Natural killer cell (primary cell): ENCODE measurements at regions not wholly inside any gene's neighbourhood (a gene's known extent, or its start where the extent isn't known, plus 50 kb on each side); places are given as distances from the start of the nearest gene placed in this dataset.

Source experiments
- ATAC-seq, 3 donors: fragments of 150-1000 bp in 2 of 3; fragments of 200-7000 bp in 1 of 3; cut with Tn5 transposase; 1 replicate in 1 of 3; 2 replicates in 2 of 3; pipeline ENCODE4 v1.10.0; 2021; ENCODE audit warnings: mild to moderate bottlenecking in 2 of 3, moderate library complexity in 2 of 3
- DNase-seq, 2 donors: peaks; one replicate each; pipeline versions ENCODE4 v3.0.0 to v3.0.0-alpha.2; 2013 to 2021; ENCODE audit warnings: mixed read lengths in 1 of 2
- H3K27ac ChIP-seq: one replicate; pipeline ENCODE4 v1.5.1; 2013; ENCODE audit warnings: mild to moderate bottlenecking, low read length
- H3K27me3 ChIP-seq: one replicate; pipeline ENCODE4 v1.6.1; 2013; ENCODE audit warnings: low read length; ENCODE audit not compliant: control insufficient read depth, insufficient read depth
- H3K36me3 ChIP-seq: one replicate; pipeline ENCODE4 v1.6.1; 2013; ENCODE audit warnings: low read length; ENCODE audit not compliant: control insufficient read depth, insufficient read depth
- H3K4me1 ChIP-seq: one replicate; pipeline ENCODE4 v1.6.1; 2013; ENCODE audit warnings: low read length; ENCODE audit not compliant: control insufficient read depth, insufficient read depth
- H3K4me3 ChIP-seq: one replicate; pipeline ENCODE4 v1.5.1; 2013; ENCODE audit warnings: low read length
- H3K9me3 ChIP-seq: one replicate; pipeline ENCODE4 v1.6.1; 2013; ENCODE audit warnings: low read length; ENCODE audit not compliant: control insufficient read depth, insufficient read depth
- H3K27ac Mint-ChIP-seq, 2 donors: one replicate each; pipeline ENCODE4 v1.8.0; 2022; ENCODE audit warnings: mild to moderate bottlenecking in 2 of 2, mixed read lengths in 2 of 2, moderate library complexity in 1 of 2
- H3K27me3 Mint-ChIP-seq, 2 donors: one replicate each; pipeline ENCODE4 v1.8.0; 2022; ENCODE audit warnings: low read depth in 2 of 2, mixed read lengths in 2 of 2
- H3K36me3 Mint-ChIP-seq: one replicate; pipeline ENCODE4 v1.8.0; 2022; ENCODE audit warnings: mixed read lengths
- H3K4me1 Mint-ChIP-seq, 2 donors: one replicate each; pipeline ENCODE4 v1.8.0; 2022; ENCODE audit warnings: mixed read lengths in 2 of 2
- H3K4me3 Mint-ChIP-seq: one replicate; pipeline ENCODE4 v1.8.0; 2022; ENCODE audit warnings: mild to moderate bottlenecking, moderate library complexity, mixed read lengths
- H3K9me3 Mint-ChIP-seq, 2 donors: one replicate each; pipeline ENCODE4 v1.8.0; 2022; ENCODE audit warnings: mixed read lengths in 2 of 2
- WGBS: methylation state at CpG from one replicate; pipeline ENCODE4 v1.1.7; 2013; ENCODE audit warnings: missing lambda C conversion rate; ENCODE audit not compliant: insufficient coverage; 5-methylcytosine and 5-hydroxymethylcytosine counted together
- intact Hi-C: fragments of 100-400 bp; cut with micrococcal nuclease; formaldehyde crosslinking; loops from one replicate; pipeline ENCODE4 v1.14.2; 2022
- TF ChIP-seq, protein P1 (sequence below): fragments of 200-600 bp; IDR thresholded peaks from one replicate; pipeline ENCODE4 v1.8.0; 2022; ENCODE audit warnings: antibody characterized with exemption

DNA sequence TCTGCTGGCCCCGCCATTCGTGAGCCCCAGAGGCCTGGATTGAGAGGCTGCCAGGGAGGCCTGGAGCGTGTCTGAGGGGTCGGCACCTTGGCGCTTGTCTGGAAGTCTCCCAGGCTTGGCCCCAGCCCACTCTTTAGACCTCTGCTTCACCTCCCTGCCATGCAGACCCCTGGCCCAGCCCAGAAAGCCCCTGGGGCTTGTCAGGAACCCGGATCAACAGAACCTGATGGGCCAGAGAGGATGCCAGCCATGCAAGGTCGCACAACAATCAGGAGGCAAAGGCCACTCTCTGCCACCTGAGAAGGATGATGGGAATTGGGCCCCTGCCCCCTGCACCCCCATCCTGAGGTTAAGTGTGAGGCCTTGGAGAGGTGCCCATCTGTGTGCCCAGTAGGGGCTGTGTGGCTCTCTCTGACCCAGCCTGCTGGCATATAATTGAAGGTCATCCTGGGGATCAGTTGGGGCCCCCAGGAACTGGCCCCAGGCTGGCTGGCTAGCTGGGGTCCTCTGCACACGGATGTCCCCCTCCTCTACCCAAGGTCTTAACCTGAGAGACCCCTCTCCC, 103.3 kb upstream of the SLC6A6 start:
- Mint-ChIP-seq H3K4me3 (no peak overlapping the region), H3K36me3 (no peaks in the 10 kb centered on the region), H3K27me3 (peaks cover 21 to 23% of the 10 kb centered on the region in 2 donors), H3K9me3 (no peaks in the 10 kb centered on the region), H3K4me1 (peaks cover 19 to 23% of the 10 kb centered on the region in 2 donors), H3K27ac (no peak overlapping the region)
- intact Hi-C loops = no loop called here
- no peaks in the 10 kb centered on the region for H3K36me3 ChIP-seq
- no peak overlapping the region for H3K27ac ChIP-seq
- no peaks in the 10 kb centered on the region for H3K9me3 ChIP-seq
- peaks cover 34% of the 10 kb centered on the region for H3K4me1 ChIP-seq
- no peak overlapping the region for H3K4me3 ChIP-seq
- peaks cover 4% of the 10 kb centered on the region for H3K27me3 ChIP-seq
- ATAC-seq = no peak
- TF ChIP-seq, protein P1, sequence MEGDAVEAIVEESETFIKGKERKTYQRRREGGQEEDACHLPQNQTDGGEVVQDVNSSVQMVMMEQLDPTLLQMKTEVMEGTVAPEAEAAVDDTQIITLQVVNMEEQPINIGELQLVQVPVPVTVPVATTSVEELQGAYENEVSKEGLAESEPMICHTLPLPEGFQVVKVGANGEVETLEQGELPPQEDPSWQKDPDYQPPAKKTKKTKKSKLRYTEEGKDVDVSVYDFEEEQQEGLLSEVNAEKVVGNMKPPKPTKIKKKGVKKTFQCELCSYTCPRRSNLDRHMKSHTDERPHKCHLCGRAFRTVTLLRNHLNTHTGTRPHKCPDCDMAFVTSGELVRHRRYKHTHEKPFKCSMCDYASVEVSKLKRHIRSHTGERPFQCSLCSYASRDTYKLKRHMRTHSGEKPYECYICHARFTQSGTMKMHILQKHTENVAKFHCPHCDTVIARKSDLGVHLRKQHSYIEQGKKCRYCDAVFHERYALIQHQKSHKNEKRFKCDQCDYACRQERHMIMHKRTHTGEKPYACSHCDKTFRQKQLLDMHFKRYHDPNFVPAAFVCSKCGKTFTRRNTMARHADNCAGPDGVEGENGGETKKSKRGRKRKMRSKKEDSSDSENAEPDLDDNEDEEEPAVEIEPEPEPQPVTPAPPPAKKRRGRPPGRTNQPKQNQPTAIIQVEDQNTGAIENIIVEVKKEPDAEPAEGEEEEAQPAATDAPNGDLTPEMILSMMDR = no peak
- DNase-seq = no peak
- 75% methylated on average over 7 of the region's 8 CpGs for WGBS

DNA sequence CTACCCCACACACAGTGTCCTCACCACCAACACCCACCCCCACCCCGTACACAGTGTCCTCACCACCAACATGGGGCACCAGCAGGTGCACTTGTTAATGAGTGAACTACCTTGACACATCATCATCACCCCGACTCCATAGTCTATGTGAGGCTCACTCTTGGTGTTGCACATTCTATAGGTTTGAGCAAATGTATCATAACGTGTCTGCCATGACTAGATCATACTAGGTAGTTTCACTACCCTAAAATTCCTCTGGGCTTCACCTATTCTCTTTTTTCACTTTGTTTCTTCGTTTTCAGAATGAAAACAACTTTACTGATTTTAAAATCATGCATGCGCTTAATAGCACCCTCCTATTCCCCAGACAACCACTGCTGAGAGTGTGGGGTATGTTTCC, 102.6 kb upstream of the SLC6A6 start:
- H3K27ac Mint-ChIP-seq = no peak overlapping the region
- peaks cover 17 to 23% of the 10 kb centered on the region in 2 donors for H3K27me3 Mint-ChIP-seq
- Histone ChIP-seq H3K9me3 (no peaks in the 10 kb centered on the region), H3K27ac (no peak overlapping the region), H3K27me3 (peaks cover 4% of the 10 kb centered on the region), H3K4me3 (no peak overlapping the region), H3K36me3 (no peaks in the 10 kb centered on the region), H3K4me1 (peaks cover 37% of the 10 kb centered on the region)
- intact Hi-C loops = no loop called here
- H3K4me3 Mint-ChIP-seq = no peak overlapping the region
- ATAC-seq (no peak), DNase-seq (no peak)
- TF ChIP-seq, protein P1 = no peak
- peaks cover 20 to 23% of the 10 kb centered on the region in 2 donors for H3K4me1 Mint-ChIP-seq
- WGBS = 64% methylated on average over 3 of the region's 5 CpGs
- H3K9me3 Mint-ChIP-seq = no peaks in the 10 kb centered on the region
- H3K36me3 Mint-ChIP-seq = no peaks in the 10 kb centered on the region

DNA sequence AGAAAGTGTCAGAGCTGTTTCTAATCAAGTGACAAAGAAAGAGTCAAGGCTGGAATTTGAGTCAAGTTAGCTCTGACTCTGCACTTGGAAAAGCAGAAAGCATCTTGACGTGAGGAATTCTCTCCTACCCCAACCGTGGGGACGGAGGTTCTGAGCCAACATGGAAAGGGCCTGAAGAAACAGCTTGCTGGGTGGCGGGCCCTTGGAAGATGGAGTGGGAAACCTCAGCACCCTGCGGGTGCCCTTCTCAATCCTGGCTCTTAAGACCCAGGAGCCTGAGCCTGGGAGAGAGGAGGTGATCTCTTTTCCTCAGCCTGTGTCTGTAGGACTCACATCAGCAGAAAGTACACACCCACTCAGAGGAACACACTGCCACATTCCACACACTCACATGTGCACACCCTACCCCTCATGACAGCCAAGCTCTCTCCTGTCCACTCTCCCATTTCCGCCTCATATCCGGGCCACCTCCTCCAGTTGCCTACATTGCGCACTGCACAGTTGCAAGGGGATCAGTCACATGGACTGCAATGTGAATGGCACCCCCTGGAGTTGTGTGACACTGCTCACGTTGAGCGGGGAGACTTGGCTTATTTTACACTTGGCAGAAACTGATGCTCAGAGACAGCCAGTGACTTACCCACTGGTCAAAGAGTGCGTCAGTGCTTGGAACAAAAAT, 101.5 kb upstream of the SLC6A6 start:
- no peak for ATAC-seq
- TF ChIP-seq, protein P1 = no peak
- H3K36me3 ChIP-seq = no peaks in the 10 kb centered on the region
- H3K4me3 ChIP-seq = no peak overlapping the region
- H3K36me3 Mint-ChIP-seq = no peaks in the 10 kb centered on the region
- H3K4me1 Mint-ChIP-seq = peaks cover 20 to 23% of the 10 kb centered on the region in 2 donors
- H3K27ac ChIP-seq = no peak overlapping the region
- H3K27me3 ChIP-seq = peaks cover 4% of the 10 kb centered on the region
- H3K27me3 Mint-ChIP-seq = peaks cover 17 to 23% of the 10 kb centered on the region in 2 donors
- DNase-seq = no peak
- intact Hi-C loops = no loop called here
- no peaks in the 10 kb centered on the region for H3K9me3 Mint-ChIP-seq
- no peak overlapping the region for H3K4me3 Mint-ChIP-seq
- 96% methylated on average over 11 of the region's 11 CpGs for WGBS
- no peaks in the 10 kb centered on the region for H3K9me3 ChIP-seq
- H3K27ac Mint-ChIP-seq = no peak overlapping the region
- peaks cover 37% of the 10 kb centered on the region for H3K4me1 ChIP-seq
